M059J (cell line): ENCODE measurements at regions not wholly inside any gene's neighbourhood (a gene's known extent, or its start where the extent isn't known, plus 50 kb on each side); places are given as distances from the start of the nearest gene placed in this dataset.

Experiments used
- DNase-seq: peaks from one replicate; pipeline ENCODE4 v3.0.0-alpha.2; 2012; ENCODE audit warnings: low read depth

- DNase-seq: no peak
Measured at GRCh38 chr22:47277531-47277930, 515.1 kb downstream of the TBC1D22A start.

- DNase-seq: no peak
Measured at GRCh38 chr22:47276991-47277390, 514.5 kb downstream of the TBC1D22A start.

- DNase-seq: no peak
Measured at GRCh38 chr22:47276450-47276820, 514.0 kb downstream of the TBC1D22A start.

- DNase-seq: peak; percentile 47
Measured at GRCh38 chr22:47275605-47276449, 513.4 kb downstream of the TBC1D22A start.

GRCh38 chr22:47274196-47274595 lies 511.7 kb downstream of the TBC1D22A start:
- DNase-seq: no peak

- DNase-seq: no peak
Measured at GRCh38 chr22:47270463-47271135, 508.1 kb downstream of the TBC1D22A start.

GRCh38 chr22:47269516-47270088 lies 507.2 kb downstream of the TBC1D22A start:
- DNase-seq: no peak

GRCh38 chr22:47267513-47268282 lies 505.2 kb downstream of the TBC1D22A start:
- no peak for DNase-seq

GRCh38 chr22:47266329-47266728 lies 503.9 kb downstream of the TBC1D22A start:
- no peak for DNase-seq

- no peak for DNase-seq
Measured at GRCh38 chr22:47260551-47260950, 498.1 kb downstream of the TBC1D22A start.

- peak; percentile 11 for DNase-seq
Measured at GRCh38 chr22:47259990-47260389, 497.5 kb downstream of the TBC1D22A start.

- DNase-seq: no peak
Measured at GRCh38 chr22:47259049-47259448, 496.6 kb downstream of the TBC1D22A start.

GRCh38 chr22:47257976-47258375 lies 495.5 kb downstream of the TBC1D22A start:
- DNase-seq: no peak

- no peak for DNase-seq
Measured at GRCh38 chr22:47257566-47257965, 495.1 kb downstream of the TBC1D22A start.

- DNase-seq: no peak
Measured at GRCh38 chr22:47251911-47252310, 489.5 kb downstream of the TBC1D22A start.

- no peak for DNase-seq
Measured at GRCh38 chr22:47250995-47251765, 488.7 kb downstream of the TBC1D22A start.

GRCh38 chr22:47249370-47249928 lies 487.0 kb downstream of the TBC1D22A start:
- DNase-seq: no peak

GRCh38 chr22:47248925-47249324 lies 486.5 kb downstream of the TBC1D22A start:
- DNase-seq: no peak

GRCh38 chr22:47247579-47248240 lies 485.3 kb downstream of the TBC1D22A start:
- no peak for DNase-seq

- DNase-seq: no peak
Measured at GRCh38 chr22:47245786-47246185, 483.3 kb downstream of the TBC1D22A start.
